ENCODE measurements at regions not wholly inside any gene's neighbourhood (a gene's known extent, or its start where the extent isn't known, plus 50 kb on each side); places are given as distances from the start of the nearest gene placed in this dataset.

- H3K4me3 ChIP-seq (ENCODE audit: low read depth in 2 of 2, low read length in 2 of 2), result no peak overlapping the region
- H3K27ac ChIP-seq (ENCODE audit: low read length), result no peak overlapping the region
- CTCF ChIA-PET, result no interaction called here
- no peak for DNase-seq (ENCODE audit: low read depth, low spot score)
- H3K27me3 ChIP-seq (ENCODE audit: control insufficient read depth, insufficient read depth, low read length), result no peaks in the 10 kb centered on the region
- ATAC-seq, result no peak
- no peak for TF ChIP-seq TCF7L2 (IDR thresholded peaks at IDR 0.05; ENCODE audit: low read depth, low read length)
- TF ChIP-seq CTCF (IDR thresholded peaks at IDR 0.05), result no peak
- TF ChIP-seq SIN3A (IDR thresholded peaks at IDR 0.05; ENCODE audit: borderline replicate concordance, insufficient read depth, low read depth, low read length), result no peak
- TF ChIP-seq POLR2AphosphoS5 (IDR thresholded peaks at IDR 0.05; ENCODE audit: low read depth, low read length), result no peak
- no peak for TF ChIP-seq REST (IDR thresholded peaks at IDR 0.05; ENCODE audit: insufficient read depth in 1 of 2, low read depth in 2 of 2, low read length in 1 of 2)
- H3K36me3 ChIP-seq (ENCODE audit: control insufficient read depth, insufficient read depth, low read length), result no peaks in the 10 kb centered on the region
- intact Hi-C loops (cut with micrococcal nuclease; ENCODE audit: unreplicated experiment), result no loop called here
- POLR2A ChIA-PET, result no interaction called here
- no peaks in the 10 kb centered on the region for H3K9me3 ChIP-seq (ENCODE audit: control insufficient read depth, insufficient read depth, low read depth, low read length)
- in situ Hi-C loops (cut with HindIII; ENCODE audit: low pct_unique_long_range_greater_than_20kb, low sequenced_read_pairs), result no loop called here
- H3K4me1 ChIP-seq (ENCODE audit: control insufficient read depth, insufficient read depth, low read length), result no peaks in the 10 kb centered on the region
- no TSS peak for BruUV-seq (replicated peaks)
These were observed 268.0 kb upstream of the ANO3 start for GRCh38 chr11:26063915-26064314.

- no peak for TF ChIP-seq SIN3A (IDR thresholded peaks at IDR 0.05; ENCODE audit: borderline replicate concordance, insufficient read depth, low read depth, low read length)
- TF ChIP-seq POLR2AphosphoS5 (IDR thresholded peaks at IDR 0.05; ENCODE audit: low read depth, low read length), result no peak
- TF ChIP-seq REST (IDR thresholded peaks at IDR 0.05; ENCODE audit: insufficient read depth in 1 of 2, low read depth in 2 of 2, low read length in 1 of 2), result no peak
- no peak for TF ChIP-seq CTCF (IDR thresholded peaks at IDR 0.05)
- no peak for TF ChIP-seq TCF7L2 (IDR thresholded peaks at IDR 0.05; ENCODE audit: low read depth, low read length)
- Histone ChIP-seq H3K36me3 (ENCODE audit: control insufficient read depth, insufficient read depth, low read length) (no peaks in the 10 kb centered on the region), H3K4me1 (ENCODE audit: control insufficient read depth, insufficient read depth, low read length) (no peaks in the 10 kb centered on the region), H3K9me3 (ENCODE audit: control insufficient read depth, insufficient read depth, low read depth, low read length) (no peaks in the 10 kb centered on the region), H3K27me3 (ENCODE audit: control insufficient read depth, insufficient read depth, low read length) (no peaks in the 10 kb centered on the region), H3K27ac (ENCODE audit: low read length) (no peak overlapping the region), H3K4me3 (ENCODE audit: low read depth in 2 of 2, low read length in 2 of 2) (no peak overlapping the region)
- no TSS peak for BruUV-seq (replicated peaks)
- in situ Hi-C loops (cut with HindIII; ENCODE audit: low pct_unique_long_range_greater_than_20kb, low sequenced_read_pairs), result no loop called here
- CTCF ChIA-PET, result no interaction called here
- no peak for ATAC-seq
- POLR2A ChIA-PET, result no interaction called here
- no peak for DNase-seq (ENCODE audit: low read depth, low spot score)
- intact Hi-C loops (cut with micrococcal nuclease; ENCODE audit: unreplicated experiment), result no loop called here
These were observed 266.0 kb upstream of the ANO3 start for GRCh38 chr11:26065944-26066343.
